PC-3 (cell line): ENCODE measurements at regions not wholly inside any gene's neighbourhood (a gene's known extent, or its start where the extent isn't known, plus 50 kb on each side); places are given as distances from the start of the nearest gene placed in this dataset.

Experiments used
- EZH2phosphoT487 ChIP-seq: fragments of 300-600 bp; sonication (generic); IDR thresholded peaks from 2 replicates; pipeline ENCODE4 v1.6.1; 2018; ENCODE audit warnings: mild to moderate bottlenecking, antibody characterized with exemption, low read length, borderline replicate concordance
- TF ChIP-seq, protein P1 (sequence below): fragments of 300-600 bp; sonication (generic); conservative IDR thresholded peaks from 2 replicates; pipeline ENCODE4 v1.5.1; 2017; ENCODE audit warnings: antibody characterized with exemption, low read depth, mild to moderate bottlenecking, low read length

DNA sequence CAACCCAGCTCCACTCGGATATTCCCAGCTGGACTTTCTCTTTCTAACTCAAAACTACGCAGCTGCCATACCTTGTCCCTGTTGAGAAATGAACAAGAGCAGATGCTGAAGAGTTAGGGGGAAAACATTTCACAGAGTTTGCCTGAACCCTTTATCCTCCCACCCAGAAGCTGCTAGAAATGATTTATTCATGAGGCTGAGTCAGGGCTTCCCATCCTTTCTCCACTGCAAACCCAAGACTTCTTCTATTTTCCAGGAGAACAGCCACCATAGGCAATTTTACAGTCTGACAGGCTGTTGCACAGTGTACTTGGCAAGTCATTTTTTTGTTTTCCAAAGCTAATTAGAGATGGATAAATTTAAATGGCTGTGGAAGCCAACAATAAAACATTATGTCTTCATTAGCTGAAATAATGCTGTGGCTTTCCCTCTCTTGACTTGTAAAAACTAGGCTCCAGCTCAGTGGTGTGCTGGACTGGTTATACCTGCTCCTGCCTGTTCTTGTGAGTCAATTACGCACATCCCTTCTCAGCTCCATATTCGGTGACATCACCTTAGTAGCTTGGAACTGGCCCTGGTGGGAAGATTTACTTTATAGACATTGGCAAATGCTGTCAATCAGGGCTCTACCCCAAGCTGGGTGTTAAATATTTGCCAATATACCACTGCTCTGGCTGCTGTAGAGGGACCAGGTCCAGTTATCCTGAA, 71.9 kb downstream of the KIF4B start:
- TF ChIP-seq, protein P1, sequence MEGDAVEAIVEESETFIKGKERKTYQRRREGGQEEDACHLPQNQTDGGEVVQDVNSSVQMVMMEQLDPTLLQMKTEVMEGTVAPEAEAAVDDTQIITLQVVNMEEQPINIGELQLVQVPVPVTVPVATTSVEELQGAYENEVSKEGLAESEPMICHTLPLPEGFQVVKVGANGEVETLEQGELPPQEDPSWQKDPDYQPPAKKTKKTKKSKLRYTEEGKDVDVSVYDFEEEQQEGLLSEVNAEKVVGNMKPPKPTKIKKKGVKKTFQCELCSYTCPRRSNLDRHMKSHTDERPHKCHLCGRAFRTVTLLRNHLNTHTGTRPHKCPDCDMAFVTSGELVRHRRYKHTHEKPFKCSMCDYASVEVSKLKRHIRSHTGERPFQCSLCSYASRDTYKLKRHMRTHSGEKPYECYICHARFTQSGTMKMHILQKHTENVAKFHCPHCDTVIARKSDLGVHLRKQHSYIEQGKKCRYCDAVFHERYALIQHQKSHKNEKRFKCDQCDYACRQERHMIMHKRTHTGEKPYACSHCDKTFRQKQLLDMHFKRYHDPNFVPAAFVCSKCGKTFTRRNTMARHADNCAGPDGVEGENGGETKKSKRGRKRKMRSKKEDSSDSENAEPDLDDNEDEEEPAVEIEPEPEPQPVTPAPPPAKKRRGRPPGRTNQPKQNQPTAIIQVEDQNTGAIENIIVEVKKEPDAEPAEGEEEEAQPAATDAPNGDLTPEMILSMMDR: no peak
- TF ChIP-seq EZH2phosphoT487: no peak
